ENCODE measurements at regions not wholly inside any gene's neighbourhood (a gene's known extent, or its start where the extent isn't known, plus 50 kb on each side); places are given as distances from the start of the nearest gene placed in this dataset.

DNA sequence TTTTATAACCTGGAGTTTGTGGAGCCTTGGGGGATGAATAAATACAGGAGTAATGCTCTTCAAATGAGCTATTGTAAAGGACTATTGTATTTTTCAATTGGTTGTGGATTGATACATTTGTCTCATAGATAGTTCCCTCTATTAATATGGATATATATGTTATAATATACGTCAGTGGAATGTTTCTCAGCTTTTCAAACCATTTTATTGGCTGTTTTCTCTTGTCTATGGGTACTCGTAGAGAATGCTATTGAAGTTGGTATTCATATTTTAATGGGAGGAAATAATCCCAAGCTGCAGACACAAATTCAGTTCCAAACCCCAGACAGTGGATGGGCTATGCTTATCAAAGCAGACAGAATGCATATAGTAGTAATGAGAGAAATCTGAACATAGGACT is 181.8 kb upstream of the DAB2 start:
- H3K4me3 ChIP-seq (ENCODE audit: low read depth, low read length): no peak overlapping the region
- no peak for DNase-seq (ENCODE audit: low read depth)
- no peak for TF ChIP-seq CTCF (IDR thresholded peaks at IDR 0.05; ENCODE audit: control insufficient read depth, extremely low read depth, insufficient read depth)

DNA sequence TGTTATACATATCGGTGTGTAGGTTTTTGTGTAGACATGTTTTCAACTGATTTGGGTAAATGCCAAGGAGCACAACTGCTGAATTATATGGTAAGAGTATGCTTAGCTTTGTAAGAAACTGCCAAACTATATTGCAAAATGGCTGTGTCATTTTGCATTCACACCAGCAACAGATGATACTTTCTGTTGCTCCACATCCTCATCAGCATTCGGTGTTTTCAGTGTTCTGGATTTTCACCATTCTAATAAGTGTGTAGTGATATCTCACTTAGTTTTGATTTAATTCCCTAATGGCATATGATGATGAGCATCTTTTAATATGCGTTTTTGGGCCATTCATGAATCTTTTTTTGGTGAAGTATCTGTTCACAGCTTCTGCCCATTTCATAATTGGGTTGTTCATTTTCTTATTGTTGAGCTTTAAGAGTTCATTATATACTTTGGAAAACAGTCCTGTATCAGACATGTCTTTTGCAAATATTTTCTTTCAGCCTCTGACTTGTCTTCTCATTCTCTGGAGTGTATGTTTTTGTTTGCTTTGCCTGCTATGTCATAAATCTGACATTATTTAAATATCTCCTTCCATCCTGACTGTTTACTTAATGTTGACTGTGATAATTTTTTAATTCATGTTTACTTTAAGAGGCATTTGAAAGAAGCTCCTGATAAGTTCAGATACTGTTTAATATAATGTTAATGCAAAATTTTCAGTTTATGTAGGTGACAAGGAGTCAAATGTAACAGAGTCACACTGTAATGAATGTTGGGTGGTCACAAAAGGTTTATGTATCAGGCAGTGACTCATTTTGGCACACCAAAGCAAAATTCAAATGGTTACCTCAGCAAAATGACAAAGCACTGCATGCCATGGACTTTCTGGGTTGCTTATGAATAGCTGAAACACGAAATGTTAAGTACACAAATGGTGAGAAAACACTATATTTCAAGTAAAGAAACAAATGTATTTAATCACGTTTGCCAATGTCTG is 181.1 kb upstream of the DAB2 start:
- peak; percentile 43 for DNase-seq (ENCODE audit: low read depth)
- TF ChIP-seq CTCF (IDR thresholded peaks at IDR 0.05; ENCODE audit: control insufficient read depth, extremely low read depth, insufficient read depth): no peak

GRCh38 chr5:39605145-39605544 is 180.4 kb upstream of the DAB2 start:
- TF ChIP-seq CTCF (IDR thresholded peaks at IDR 0.05; ENCODE audit: control insufficient read depth, extremely low read depth, insufficient read depth): no peak
- no peak for DNase-seq (ENCODE audit: low read depth)
- no peak overlapping the region for H3K4me3 ChIP-seq (ENCODE audit: low read depth, low read length)

More for the DNA sequence above, 181.1 kb upstream of the DAB2 start:
- H3K4me3 ChIP-seq (ENCODE audit: low read depth, low read length): no peak overlapping the region

DNA sequence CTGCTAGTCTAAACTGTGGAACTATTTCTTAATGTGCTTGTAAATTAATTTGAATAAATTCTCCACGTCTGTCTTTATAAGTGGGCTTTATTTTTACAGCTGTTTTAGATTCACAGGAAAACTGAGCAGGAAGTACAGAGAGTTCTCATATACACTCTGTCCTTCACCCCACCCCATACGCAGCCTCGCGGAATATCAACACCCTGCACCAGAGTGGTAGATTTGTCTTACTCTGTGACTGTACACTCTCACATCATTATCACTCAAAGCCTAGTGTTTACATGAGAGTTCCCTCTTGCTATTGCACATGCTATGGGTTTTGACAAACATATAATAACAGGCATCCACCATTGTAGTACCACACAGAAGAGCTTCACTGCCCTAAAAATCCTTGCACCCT is 179.7 kb upstream of the DAB2 start:
- H3K4me3 ChIP-seq (ENCODE audit: low read depth, low read length): no peak overlapping the region
- DNase-seq (ENCODE audit: low read depth): no peak
- TF ChIP-seq CTCF (IDR thresholded peaks at IDR 0.05; ENCODE audit: control insufficient read depth, extremely low read depth, insufficient read depth): no peak

DNA sequence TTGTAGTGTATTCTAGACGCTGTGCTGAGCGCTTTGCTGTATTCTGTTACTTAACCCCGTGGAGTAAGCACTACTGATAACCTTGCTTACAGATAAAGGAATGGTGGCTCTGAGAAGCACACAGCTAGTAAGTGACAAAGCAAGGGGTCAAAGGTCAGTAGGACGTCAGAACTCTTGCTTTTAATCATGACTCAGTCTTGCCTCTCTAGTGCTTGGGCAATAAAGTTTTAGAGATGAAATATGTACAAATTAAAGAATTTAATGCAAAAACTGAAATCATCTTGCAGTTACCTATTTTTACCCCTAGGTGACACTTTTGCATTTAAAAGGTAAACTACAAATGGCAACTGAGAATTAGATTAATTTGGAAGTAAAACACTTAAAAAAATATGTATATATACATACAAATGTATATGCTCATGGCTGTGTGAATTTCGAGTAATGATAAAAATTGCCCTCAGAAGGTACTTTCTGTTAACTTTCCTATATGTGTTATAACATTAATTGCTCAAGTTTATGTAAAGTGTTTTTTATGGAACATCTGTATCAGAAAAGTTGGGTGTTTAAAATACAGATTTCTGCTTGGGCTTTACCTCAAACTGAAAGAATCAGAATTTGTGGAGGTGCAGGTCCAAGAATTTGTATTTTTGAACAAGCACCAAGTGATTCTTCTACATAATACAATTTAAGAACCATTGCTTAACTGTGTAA is 175.1 kb upstream of the DAB2 start:
- no peak for DNase-seq (ENCODE audit: low read depth)
- H3K4me3 ChIP-seq (ENCODE audit: low read depth, low read length): no peak overlapping the region
- peak; percentile 54 for TF ChIP-seq CTCF (IDR thresholded peaks at IDR 0.05; ENCODE audit: control insufficient read depth, extremely low read depth, insufficient read depth)

- TF ChIP-seq CTCF (IDR thresholded peaks at IDR 0.05; ENCODE audit: control insufficient read depth, extremely low read depth, insufficient read depth): no peak
- DNase-seq (ENCODE audit: low read depth): no peak
- no peak overlapping the region for H3K4me3 ChIP-seq (ENCODE audit: low read depth, low read length)
These were observed 174.0 kb upstream of the DAB2 start for GRCh38 chr5:39598661-39599248.

Data from LNCaP clone FGC (cell line).